HUES6 (cell line): ENCODE measurements at regions not wholly inside any gene's neighbourhood (a gene's known extent, or its start where the extent isn't known, plus 50 kb on each side); places are given as distances from the start of the nearest gene placed in this dataset.

Experiments used
- H3K27ac ChIP-seq: 2 replicates; pipeline ENCODE4 v1.7.0; 2013; ENCODE audit warnings: low read depth, mild to moderate bottlenecking, low read length, inconsistent platforms
- H3K27me3 ChIP-seq: 2 replicates; pipeline ENCODE4 v1.6.1; 2013; ENCODE audit warnings: low read length; ENCODE audit not compliant: control insufficient read depth, insufficient read depth
- H3K36me3 ChIP-seq: 2 replicates; pipeline ENCODE4 v1.6.1; 2013; ENCODE audit warnings: low read length; ENCODE audit not compliant: control insufficient read depth, insufficient read depth
- H3K4me1 ChIP-seq: 2 replicates; pipeline ENCODE4 v1.6.1; 2013; ENCODE audit warnings: low read length; ENCODE audit not compliant: control insufficient read depth, insufficient read depth
- H3K4me3 ChIP-seq: 2 replicates; pipeline ENCODE4 v1.5.1; 2013; ENCODE audit warnings: low read depth, low read length
- H3K9ac ChIP-seq: one replicate; pipeline ENCODE4 v1.6.1; 2013; ENCODE audit warnings: mild to moderate bottlenecking, low read length
- H3K9me3 ChIP-seq: 2 replicates; pipeline ENCODE4 v1.6.1; 2013; ENCODE audit warnings: low read depth, low read length; ENCODE audit not compliant: control insufficient read depth, insufficient read depth

DNA sequence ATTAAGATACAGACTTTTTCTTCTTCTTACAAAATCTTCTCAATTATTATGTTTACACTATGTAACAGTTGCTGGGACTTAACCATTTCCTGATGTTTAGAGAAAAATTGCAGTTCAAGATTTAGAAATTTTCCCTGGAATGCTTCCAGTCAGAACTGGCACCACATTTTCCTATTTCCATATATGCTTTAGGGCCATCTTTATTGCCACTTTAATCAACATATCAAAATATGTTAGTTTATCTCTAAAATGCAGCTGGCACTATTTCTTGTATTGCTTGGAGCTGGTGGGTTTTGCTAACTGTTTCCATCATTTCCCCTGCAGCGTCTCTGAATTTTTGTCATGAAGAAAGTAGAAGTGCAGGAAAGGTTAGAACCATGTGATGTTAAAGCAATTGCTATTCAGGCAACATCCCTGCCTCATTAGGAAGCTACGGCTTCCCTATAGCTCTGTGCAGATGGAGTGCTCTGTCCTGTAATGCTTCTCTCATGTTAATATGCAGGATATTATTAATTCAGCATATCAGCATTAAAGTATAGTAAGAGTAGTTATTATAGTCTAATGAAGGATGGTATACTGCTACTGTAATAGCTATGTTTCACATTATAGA lies 269.1 kb downstream of the MTRR start:
- Histone ChIP-seq H3K27me3 (no peaks in the 10 kb centered on the region), H3K27ac (no peak overlapping the region), H3K4me1 (no peaks in the 10 kb centered on the region), H3K36me3 (no peaks in the 10 kb centered on the region), H3K9me3 (no peaks in the 10 kb centered on the region), H3K4me3 (no peak overlapping the region), H3K9ac (no peak overlapping the region)

DNA sequence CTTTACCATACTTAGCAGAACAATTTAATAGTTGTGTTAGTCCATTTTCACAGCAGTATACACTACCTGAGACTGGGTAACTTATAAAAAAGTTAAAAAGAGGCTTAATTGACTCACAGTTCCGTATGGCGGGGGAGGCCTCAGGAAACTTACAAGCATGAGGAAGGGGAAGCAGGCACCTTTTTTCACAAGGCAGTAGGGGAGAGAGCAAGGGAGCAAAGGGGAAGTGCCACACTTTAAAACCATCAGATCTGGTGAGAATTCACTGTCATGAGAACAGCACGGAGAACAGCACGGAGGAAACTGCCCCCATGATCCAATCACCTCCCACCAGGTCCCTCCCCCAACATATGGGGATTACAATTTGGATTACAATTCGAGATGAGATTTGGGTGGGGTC lies 269.9 kb downstream of the MTRR start:
- H3K36me3 ChIP-seq: no peaks in the 10 kb centered on the region
- H3K4me1 ChIP-seq: no peaks in the 10 kb centered on the region
- no peak overlapping the region for H3K27ac ChIP-seq
- H3K4me3 ChIP-seq: no peak overlapping the region
- no peak overlapping the region for H3K9ac ChIP-seq
- H3K9me3 ChIP-seq: no peaks in the 10 kb centered on the region
- H3K27me3 ChIP-seq: no peaks in the 10 kb centered on the region

DNA sequence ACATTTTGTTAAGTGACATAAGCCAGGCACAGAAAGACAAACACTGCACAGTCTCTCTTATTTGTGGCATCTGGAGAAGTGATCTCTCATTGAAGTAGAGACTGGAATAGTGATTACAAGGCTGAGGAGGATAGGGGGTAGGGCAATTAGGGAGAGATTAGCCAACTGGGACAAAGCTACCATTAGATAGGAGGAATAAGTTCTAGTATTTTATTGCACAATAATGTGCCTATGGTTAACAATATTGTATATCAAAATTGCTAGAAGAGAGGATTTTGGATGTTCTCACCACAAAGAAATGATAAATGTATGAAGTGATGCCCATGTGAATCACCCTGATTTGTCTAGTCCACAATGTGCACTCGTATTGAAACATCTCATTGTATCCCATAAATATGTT lies 281.8 kb downstream of the MTRR start:
- Histone ChIP-seq H3K9ac (no peak overlapping the region), H3K9me3 (no peaks in the 10 kb centered on the region), H3K36me3 (no peaks in the 10 kb centered on the region), H3K4me3 (no peak overlapping the region), H3K4me1 (no peaks in the 10 kb centered on the region), H3K27ac (no peak overlapping the region), H3K27me3 (no peaks in the 10 kb centered on the region)

DNA sequence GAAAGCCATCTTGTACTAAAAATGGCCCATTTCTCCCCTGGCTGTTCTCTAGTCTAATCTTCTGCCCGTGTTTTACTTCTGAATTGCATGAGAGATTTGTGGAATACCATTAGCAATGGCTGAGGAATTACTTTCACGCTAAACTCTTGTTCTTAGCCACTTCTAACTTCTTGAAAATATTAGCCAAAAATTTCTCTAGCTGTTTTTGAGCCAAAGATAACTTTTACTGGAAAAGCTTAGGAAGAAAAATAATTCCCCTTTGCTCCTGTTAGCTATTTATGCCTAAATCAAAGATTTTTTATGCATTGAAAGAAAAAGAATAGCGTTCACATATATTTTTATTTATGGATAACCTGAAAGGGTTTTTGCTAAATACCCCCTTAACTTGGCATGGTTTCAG lies 287.8 kb downstream of the MTRR start:
- Histone ChIP-seq H3K4me1 (no peaks in the 10 kb centered on the region), H3K36me3 (no peaks in the 10 kb centered on the region), H3K9ac (no peak overlapping the region), H3K27ac (no peak overlapping the region), H3K9me3 (no peaks in the 10 kb centered on the region), H3K4me3 (no peak overlapping the region), H3K27me3 (no peaks in the 10 kb centered on the region)

DNA sequence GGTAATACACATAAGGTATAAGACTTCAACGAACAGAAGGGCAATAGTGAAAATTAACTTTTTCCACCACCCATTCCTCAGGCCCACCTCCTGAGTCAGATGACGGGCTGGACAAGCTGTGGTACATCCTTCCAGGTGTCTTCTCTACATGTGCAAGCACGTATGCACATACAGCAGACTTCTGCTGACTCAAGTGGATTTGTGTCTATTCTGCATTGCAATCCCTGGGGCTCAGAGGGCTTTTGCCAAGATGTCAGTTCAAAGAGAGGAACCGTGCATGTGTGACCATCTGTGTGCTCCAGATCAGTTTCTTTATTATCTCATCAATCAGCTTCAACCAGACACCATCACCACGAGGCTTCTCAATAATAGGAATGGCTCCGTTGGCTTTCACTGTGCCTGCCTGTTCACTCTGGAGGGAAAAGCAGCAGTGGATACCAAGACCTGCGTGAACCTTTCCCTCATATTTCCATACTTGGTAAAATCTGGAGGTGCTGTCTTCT lies 288.4 kb downstream of the MTRR start:
- Histone ChIP-seq H3K4me3 (no peak overlapping the region), H3K27me3 (no peaks in the 10 kb centered on the region), H3K36me3 (no peaks in the 10 kb centered on the region), H3K9ac (no peak overlapping the region), H3K9me3 (no peaks in the 10 kb centered on the region), H3K4me1 (no peaks in the 10 kb centered on the region), H3K27ac (no peak overlapping the region)

DNA sequence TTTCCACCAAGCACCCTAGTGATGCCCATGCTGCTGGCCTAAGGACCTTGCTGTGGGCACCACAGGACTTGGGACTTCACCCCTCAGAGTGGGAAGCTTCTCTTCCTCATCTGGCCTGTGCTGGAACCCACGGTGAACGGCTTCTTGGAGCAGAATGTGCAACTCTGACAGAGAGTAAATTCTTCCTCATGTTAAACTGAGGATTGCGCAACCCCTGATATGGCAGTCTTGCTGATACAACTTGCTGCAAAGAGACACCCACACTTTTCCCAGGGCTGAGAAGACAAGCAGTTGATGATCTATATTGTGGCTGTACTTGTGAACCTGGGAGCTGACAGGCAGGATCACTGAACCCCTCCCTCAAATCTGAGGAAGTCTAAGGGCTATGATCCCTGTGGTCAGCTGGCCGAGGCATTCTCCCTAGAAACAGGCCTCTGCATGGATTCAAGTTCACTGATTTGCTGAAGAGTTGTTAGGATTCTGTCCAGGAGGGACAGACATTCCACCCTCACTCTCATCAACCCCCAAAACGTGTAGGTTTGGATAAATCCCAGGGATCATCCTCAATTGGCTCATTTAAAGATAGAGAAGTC lies 307.2 kb downstream of the MTRR start:
- Histone ChIP-seq H3K27ac (no peak overlapping the region), H3K4me3 (no peak overlapping the region), H3K36me3 (no peaks in the 10 kb centered on the region), H3K4me1 (peaks cover 8% of the 10 kb centered on the region), H3K9ac (no peak overlapping the region), H3K9me3 (no peaks in the 10 kb centered on the region), H3K27me3 (no peaks in the 10 kb centered on the region)

DNA sequence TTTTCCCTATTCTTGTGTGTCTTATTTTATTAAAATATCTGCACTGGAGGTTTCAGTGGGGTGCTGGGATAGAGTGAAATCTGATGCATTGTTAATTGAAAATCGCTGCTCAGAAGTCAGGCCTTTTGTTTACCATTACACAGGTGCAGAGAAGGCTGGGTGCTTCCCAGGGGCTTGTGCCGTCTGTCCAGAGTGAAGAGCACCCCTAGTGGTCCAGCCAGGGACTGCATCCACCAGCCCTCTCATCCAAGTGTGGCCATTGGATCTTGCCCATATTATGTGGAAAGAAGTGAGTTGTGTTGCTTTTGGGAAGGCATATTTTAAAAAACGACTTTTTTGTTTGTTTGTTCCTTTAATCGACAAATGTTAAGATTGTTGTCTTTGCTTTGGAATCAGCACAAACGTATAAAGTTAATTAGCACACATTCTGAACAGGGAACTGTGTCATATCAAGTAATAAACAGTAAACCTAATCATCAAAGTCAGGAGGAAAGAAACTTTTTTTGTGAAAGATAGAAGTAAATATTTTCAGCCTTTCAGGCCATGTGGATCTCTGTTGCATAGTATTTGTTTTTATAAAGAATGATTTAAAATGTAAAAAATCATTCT lies 315.6 kb downstream of the MTRR start:
- H3K27me3 ChIP-seq: no peaks in the 10 kb centered on the region
- no peaks in the 10 kb centered on the region for H3K9me3 ChIP-seq
- peaks cover 8% of the 10 kb centered on the region for H3K4me1 ChIP-seq
- H3K4me3 ChIP-seq: no peak overlapping the region
- H3K27ac ChIP-seq: no peak overlapping the region
- H3K9ac ChIP-seq: no peak overlapping the region
- no peaks in the 10 kb centered on the region for H3K36me3 ChIP-seq

DNA sequence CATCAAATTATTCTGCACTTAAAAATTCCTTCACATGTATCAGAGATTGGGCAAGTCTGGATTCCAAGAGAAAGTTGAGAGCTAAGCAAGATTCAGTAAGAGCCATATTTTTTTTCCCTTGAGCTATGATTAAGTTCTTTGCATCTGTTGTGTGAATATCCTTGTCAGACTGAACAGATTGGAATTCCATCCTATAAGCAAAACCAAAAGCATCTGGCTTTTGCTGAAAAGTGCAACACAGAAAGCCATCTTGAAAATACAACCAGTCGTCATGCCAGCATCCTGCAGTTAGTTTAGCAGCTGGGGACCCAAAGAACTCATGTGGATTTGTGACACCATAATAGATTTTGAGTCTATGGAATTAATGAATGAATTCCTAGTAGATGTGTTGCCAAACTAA lies 316.9 kb downstream of the MTRR start:
- H3K36me3 ChIP-seq: no peaks in the 10 kb centered on the region
- no peak overlapping the region for H3K4me3 ChIP-seq
- no peak overlapping the region for H3K27ac ChIP-seq
- no peaks in the 10 kb centered on the region for H3K27me3 ChIP-seq
- H3K9ac ChIP-seq: no peak overlapping the region
- peaks cover 3% of the 10 kb centered on the region for H3K4me1 ChIP-seq
- no peaks in the 10 kb centered on the region for H3K9me3 ChIP-seq

DNA sequence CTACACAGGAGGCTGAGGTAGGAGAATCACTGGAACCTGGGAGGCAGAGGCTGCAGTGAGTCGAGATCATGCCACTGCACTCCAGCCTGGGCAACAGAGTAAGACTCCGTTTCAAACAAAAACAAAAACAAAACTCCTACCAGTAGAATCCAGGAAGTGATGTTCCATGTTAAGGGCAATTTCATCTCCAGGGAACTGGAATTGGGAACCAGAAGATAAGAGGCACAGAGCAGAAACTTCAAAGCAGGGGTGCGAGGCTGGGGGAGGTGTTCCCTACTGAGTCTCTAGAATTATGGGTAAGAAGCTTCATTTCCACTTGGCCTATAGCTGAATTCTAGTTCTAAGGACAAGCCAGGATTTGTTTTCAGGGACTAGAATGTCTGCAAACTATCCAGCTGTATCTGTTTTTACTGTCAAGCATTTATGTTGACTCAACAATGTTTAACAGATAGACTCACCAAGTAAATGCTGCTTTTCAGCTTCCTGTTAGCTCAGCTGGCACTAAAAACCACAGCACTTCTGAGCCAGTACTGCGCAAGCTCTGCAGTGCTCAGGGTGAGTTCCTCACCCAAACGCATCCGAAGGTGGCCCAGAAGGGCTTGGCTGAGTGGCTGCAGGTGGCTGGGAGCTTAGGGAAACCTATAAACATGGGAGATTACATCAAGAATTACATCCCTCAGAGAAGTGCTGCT lies 320.1 kb downstream of the MTRR start:
- peaks cover 7% of the 10 kb centered on the region; the same call in 1 of the 2 replicates for H3K9me3 ChIP-seq
- no peak overlapping the region for H3K27ac ChIP-seq
- no peaks in the 10 kb centered on the region for H3K36me3 ChIP-seq
- no peak overlapping the region for H3K4me3 ChIP-seq
- no peaks in the 10 kb centered on the region for H3K4me1 ChIP-seq
- no peaks in the 10 kb centered on the region for H3K27me3 ChIP-seq
- no peak overlapping the region for H3K9ac ChIP-seq

DNA sequence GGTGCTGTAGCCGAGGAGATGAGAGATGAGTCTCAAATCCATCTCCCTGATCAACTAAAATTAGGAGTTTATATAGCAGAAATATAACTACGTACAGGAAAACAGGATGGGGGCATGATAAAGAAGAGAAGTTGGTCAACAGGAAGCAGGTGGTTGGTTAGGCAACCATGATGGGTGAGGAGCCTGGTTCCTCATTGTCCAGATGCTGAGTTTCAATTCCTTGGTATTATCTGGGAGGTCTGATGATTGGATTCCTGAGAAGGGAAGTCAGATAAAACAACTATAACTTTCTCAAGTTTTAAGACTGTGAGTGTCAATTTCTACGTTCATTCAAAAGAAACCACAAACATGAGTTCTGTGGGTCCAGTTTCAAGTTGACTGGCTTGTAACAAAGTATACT lies 323.9 kb downstream of the MTRR start:
- Histone ChIP-seq H3K36me3 (no peaks in the 10 kb centered on the region), H3K9ac (no peak overlapping the region), H3K4me1 (no peaks in the 10 kb centered on the region), H3K27ac (no peak overlapping the region), H3K27me3 (no peaks in the 10 kb centered on the region), H3K4me3 (no peak overlapping the region), H3K9me3 (peaks cover 7% of the 10 kb centered on the region; the same call in 1 of the 2 replicates)

DNA sequence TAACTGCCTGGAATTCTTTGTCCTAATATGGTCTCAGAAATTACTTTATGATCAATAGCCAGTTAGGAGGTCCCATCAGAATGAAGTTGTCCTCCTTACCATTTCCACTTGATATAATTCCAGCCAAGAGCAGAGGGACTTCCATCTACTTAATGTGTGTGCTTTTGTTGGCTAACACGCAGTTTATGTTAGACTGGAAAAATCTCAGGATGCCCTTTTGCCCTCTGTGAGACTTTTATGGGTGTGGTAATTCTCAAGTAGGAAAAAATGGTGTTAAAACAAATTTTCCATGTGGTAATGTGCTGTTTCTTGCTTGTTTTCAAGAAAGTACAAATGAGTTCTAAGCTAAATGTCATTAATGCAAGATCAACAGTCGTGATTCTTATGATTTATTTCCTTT lies 327.1 kb downstream of the MTRR start:
- H3K9me3 ChIP-seq: peaks cover 7% of the 10 kb centered on the region; the same call in 1 of the 2 replicates
- H3K36me3 ChIP-seq: no peaks in the 10 kb centered on the region
- H3K27me3 ChIP-seq: no peaks in the 10 kb centered on the region
- H3K27ac ChIP-seq: no peak overlapping the region
- H3K9ac ChIP-seq: no peak overlapping the region
- H3K4me1 ChIP-seq: no peaks in the 10 kb centered on the region
- no peak overlapping the region for H3K4me3 ChIP-seq
